HL-60 (cell line): ENCODE measurements at regions not wholly inside any gene's neighbourhood (a gene's known extent, or its start where the extent isn't known, plus 50 kb on each side); places are given as distances from the start of the nearest gene placed in this dataset.

ENCODE experiments used
- DNase-seq, 2 experiments: peaks; one replicate each; pipeline ENCODE4 v3.0.0-alpha.2; 2010 to 2020; ENCODE audit warnings: low read depth in 1 of 2, low spot score in 1 of 2
- H3K27ac ChIP-seq: fragments of 250-450 bp; sonication (Bioruptor Pico); replicated peaks from 2 replicates; pipeline ENCODE4 v1.5.1; 2020; ENCODE audit warnings: mild to moderate bottlenecking, moderate library complexity
- H3K27me3 ChIP-seq: fragments of 250-450 bp; sonication (Bioruptor Pico); 2 replicates; pipeline ENCODE4 v1.5.1; 2021; ENCODE audit warnings: mild to moderate bottlenecking, moderate library complexity; ENCODE audit not compliant: insufficient read depth, poor library complexity, severe bottlenecking
- H3K4me3 ChIP-seq: replicated peaks from 2 replicates; pipeline ENCODE4 v1.5.1; 2011; ENCODE audit warnings: mild to moderate bottlenecking, control low read depth, low read length; ENCODE audit not compliant: insufficient read depth
- GABPA ChIP-seq: IDR thresholded peaks from 2 replicates; pipeline ENCODE4 v1.6.1; 2012; ENCODE audit warnings: low read depth
- POLR2AphosphoS5 ChIP-seq: IDR thresholded peaks from 2 replicates; pipeline ENCODE4 v1.6.1; 2012; ENCODE audit warnings: low read depth
- SPI1 ChIP-seq: IDR thresholded peaks from 2 replicates; pipeline ENCODE4 v1.6.1; 2012; ENCODE audit warnings: low read depth, mild to moderate bottlenecking, borderline replicate concordance
- TF ChIP-seq, protein P1 (sequence below): IDR thresholded peaks from one replicate; pipeline ENCODE4 v1.5.1; 2011; ENCODE audit warnings: low read length, control low read depth, inconsistent platforms; ENCODE audit not compliant: insufficient read depth
- TF ChIP-seq, protein P2 (sequence below): IDR thresholded peaks from 2 replicates; pipeline ENCODE4 v1.6.1; 2012; ENCODE audit warnings: low read depth; ENCODE audit not compliant: insufficient replicate concordance

DNA sequence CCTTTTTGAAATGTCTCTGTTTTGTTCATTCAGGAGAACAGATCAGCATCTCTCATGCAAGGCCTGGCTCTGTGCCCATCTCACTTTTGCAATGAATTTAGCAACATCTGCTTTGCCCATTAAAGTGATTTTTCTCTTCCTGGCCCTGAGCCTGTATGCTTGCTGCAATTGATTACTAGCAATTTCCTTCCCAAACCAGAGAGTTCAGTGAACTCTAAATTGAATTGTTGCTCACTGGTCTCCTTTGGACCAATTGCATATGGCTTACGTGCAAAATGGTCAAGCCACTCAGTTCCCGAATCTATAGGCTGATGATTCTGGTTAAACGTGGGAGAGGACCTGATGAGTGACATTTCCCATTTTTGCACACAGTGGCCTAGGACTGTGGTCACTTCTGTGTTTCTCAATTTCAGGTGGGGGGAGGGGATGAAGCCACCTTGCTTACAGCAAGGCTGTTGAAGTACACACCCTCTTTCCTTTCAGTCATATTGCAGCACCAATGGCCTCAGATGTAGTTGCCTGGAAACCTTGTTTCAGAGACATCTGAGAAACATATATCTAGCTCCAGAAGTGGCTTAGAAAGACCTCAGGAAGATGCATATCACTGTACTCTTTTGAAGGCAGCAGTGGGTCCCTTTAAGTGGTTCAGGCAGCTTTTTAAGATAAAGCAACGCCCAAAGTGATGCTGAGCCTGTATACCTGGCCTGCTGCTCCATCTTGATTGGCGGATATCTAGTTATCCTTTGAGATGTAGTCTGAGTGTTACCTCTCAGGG is 201.4 kb downstream of the PTEN start:
- H3K27me3 ChIP-seq, result no peaks in the 10 kb centered on the region
- DNase-seq, result peak; percentile 94 to 99
- TF ChIP-seq POLR2AphosphoS5, result peak; percentile 94
- no peak for TF ChIP-seq GABPA
- TF ChIP-seq, protein P1, sequence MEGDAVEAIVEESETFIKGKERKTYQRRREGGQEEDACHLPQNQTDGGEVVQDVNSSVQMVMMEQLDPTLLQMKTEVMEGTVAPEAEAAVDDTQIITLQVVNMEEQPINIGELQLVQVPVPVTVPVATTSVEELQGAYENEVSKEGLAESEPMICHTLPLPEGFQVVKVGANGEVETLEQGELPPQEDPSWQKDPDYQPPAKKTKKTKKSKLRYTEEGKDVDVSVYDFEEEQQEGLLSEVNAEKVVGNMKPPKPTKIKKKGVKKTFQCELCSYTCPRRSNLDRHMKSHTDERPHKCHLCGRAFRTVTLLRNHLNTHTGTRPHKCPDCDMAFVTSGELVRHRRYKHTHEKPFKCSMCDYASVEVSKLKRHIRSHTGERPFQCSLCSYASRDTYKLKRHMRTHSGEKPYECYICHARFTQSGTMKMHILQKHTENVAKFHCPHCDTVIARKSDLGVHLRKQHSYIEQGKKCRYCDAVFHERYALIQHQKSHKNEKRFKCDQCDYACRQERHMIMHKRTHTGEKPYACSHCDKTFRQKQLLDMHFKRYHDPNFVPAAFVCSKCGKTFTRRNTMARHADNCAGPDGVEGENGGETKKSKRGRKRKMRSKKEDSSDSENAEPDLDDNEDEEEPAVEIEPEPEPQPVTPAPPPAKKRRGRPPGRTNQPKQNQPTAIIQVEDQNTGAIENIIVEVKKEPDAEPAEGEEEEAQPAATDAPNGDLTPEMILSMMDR, result no peak
- TF ChIP-seq, protein P2, sequence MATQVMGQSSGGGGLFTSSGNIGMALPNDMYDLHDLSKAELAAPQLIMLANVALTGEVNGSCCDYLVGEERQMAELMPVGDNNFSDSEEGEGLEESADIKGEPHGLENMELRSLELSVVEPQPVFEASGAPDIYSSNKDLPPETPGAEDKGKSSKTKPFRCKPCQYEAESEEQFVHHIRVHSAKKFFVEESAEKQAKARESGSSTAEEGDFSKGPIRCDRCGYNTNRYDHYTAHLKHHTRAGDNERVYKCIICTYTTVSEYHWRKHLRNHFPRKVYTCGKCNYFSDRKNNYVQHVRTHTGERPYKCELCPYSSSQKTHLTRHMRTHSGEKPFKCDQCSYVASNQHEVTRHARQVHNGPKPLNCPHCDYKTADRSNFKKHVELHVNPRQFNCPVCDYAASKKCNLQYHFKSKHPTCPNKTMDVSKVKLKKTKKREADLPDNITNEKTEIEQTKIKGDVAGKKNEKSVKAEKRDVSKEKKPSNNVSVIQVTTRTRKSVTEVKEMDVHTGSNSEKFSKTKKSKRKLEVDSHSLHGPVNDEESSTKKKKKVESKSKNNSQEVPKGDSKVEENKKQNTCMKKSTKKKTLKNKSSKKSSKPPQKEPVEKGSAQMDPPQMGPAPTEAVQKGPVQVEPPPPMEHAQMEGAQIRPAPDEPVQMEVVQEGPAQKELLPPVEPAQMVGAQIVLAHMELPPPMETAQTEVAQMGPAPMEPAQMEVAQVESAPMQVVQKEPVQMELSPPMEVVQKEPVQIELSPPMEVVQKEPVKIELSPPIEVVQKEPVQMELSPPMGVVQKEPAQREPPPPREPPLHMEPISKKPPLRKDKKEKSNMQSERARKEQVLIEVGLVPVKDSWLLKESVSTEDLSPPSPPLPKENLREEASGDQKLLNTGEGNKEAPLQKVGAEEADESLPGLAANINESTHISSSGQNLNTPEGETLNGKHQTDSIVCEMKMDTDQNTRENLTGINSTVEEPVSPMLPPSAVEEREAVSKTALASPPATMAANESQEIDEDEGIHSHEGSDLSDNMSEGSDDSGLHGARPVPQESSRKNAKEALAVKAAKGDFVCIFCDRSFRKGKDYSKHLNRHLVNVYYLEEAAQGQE, result peak; percentile 25
- peak; percentile 74; the same call in 1 of the 2 replicates for TF ChIP-seq SPI1
- H3K27ac ChIP-seq, result peak overlapping the region; percentile 72
- no peak overlapping the region for H3K4me3 ChIP-seq

DNA sequence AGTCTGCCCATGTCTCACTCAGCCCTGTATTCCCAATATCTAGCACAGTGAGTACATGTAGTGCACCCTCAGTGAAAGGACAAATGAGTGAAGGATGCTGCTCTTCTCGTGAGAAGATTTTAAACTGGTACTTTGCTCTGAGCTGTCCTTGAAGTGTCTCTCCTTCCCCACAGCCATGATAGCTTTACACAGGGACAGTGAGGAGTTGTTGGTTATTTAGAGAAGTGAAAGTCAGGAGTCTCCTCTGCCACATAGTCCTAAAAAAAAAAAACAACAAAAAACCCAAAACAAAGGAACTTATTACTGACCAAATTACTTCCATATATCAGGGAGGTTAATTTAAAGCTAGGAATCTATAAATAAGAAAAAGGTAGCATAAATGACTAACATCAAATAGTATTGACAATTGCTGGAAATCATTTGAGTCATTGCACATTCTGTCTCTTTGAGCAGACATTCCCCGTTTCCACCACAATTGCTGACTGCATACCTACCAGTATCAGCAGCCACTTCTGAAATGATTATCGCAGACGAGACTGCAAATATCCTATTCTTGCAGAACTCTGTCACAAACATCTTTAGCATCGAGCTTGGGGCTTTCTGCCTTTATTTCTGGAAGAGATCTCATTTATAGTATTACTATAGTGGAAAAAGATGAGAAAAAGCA is 202.1 kb downstream of the PTEN start:
- H3K27ac ChIP-seq, result peak overlapping the region; percentile 72
- no peak overlapping the region for H3K4me3 ChIP-seq
- no peak for DNase-seq
- no peaks in the 10 kb centered on the region for H3K27me3 ChIP-seq
- TF ChIP-seq SPI1 (no peak), POLR2AphosphoS5 (no peak), GABPA (no peak)
- TF ChIP-seq, protein P1, result no peak
- TF ChIP-seq, protein P2, result no peak

DNA sequence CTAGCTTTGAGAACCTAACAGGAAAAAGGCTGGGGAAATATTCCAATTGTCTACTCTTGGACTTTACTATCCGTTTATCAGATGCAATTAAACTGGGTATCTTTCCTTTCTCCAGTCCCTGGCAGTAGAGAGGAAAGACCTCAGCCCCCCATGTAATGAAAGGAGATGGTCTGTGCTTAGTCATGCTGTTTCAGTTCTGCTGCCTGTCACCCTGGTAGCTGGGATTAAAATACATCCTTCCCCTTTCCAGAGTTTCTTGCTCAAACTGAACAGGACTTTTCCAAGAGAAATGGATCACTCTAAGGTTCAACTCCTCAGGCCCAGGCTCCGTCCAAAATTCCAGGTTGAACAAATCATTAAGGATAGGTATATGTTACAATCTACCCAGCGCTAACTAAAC is 202.9 kb downstream of the PTEN start:
- DNase-seq, result no peak

More for the DNA sequence above, 202.9 kb downstream of the PTEN start:
- Histone ChIP-seq H3K27ac (peak overlapping the region; percentile 72), H3K4me3 (no peak overlapping the region), H3K27me3 (no peaks in the 10 kb centered on the region)
- TF ChIP-seq, protein P1, result no peak
- TF ChIP-seq POLR2AphosphoS5 (no peak), GABPA (no peak), SPI1 (no peak)
- TF ChIP-seq, protein P2, result no peak
